Pancreas (tissue), 10 donors: ENCODE measurements at regions not wholly inside any gene's neighbourhood (a gene's known extent, or its start where the extent isn't known, plus 50 kb on each side); places are given as distances from the start of the nearest gene placed in this dataset.
A peak's percentile ranks its signal among the peaks of the same experiment; 100 is the strongest.

Source experiments
- ATAC-seq, 4 donors: fragments of 200-7000 bp; cut with Tn5 transposase; one replicate each; pipeline versions ENCODE4 v1.8.0 to v1.9.1; 2020; ENCODE audit warnings: mild to moderate bottlenecking in 4 of 4, moderate library complexity in 4 of 4
- DNase-seq, 6 donors: peaks; one replicate each; pipeline ENCODE4 v3.0.0-alpha.2; 2020
- FAIRE-seq: peaks from 2 replicates; lab custom pipeline; 2012; peaks lifted over from hg19 to GRCh38; lab: Jason Lieb, UNC
- H3K27ac ChIP-seq, 4 donors: fragments of 200-600 bp; sonication (generic); 1 replicate in 3 of 4; 2 replicates in 1 of 4; pipeline versions ENCODE4 v1.5.0 to v1.8.0; 2020
- H3K27me3 ChIP-seq, 4 donors: fragments of 200-600 bp; one replicate each; pipeline ENCODE4 v1.8.0; 2021
- H3K36me3 ChIP-seq, 3 donors: fragments of 200-600 bp; sonication (generic) in 1 of 3; one replicate each; pipeline versions ENCODE4 v1.5.0 to v1.8.0; 2020 to 2021
- H3K4me1 ChIP-seq, 3 donors: fragments of 200-600 bp; one replicate each; pipeline ENCODE4 v1.8.0; 2021
- H3K4me3 ChIP-seq, 4 donors: fragments of 200-600 bp; sonication (generic) in 2 of 4; one replicate each; pipeline versions ENCODE4 v1.5.0 to v1.8.0; 2020 to 2021
- H3K9me3 ChIP-seq, 4 donors: fragments of 200-600 bp; one replicate each; pipeline ENCODE4 v1.8.0; 2021
- WGBS, 2 donors: extraction: QIAGEN DNeasy Blood & Tissue Kit; methylation state at CpG; one replicate each; pipeline ENCODE4 v1.1.7; 2013; 5-methylcytosine and 5-hydroxymethylcytosine counted together
- intact Hi-C, 3 donors: fragments of 100-400 bp; cut with DNase I; formaldehyde crosslinking; loops; one replicate each; pipeline versions ENCODE4 v1.11.1 to v1.14.2; 2022
- TF ChIP-seq, protein P1 (sequence below), 4 donors: fragments of 200-600 bp; sonication (generic) in 3 of 4; IDR thresholded peaks; one replicate each; pipeline versions ENCODE4 v1.5.0 to v1.8.0; 2021; ENCODE audit warnings: antibody characterized with exemption in 4 of 4
- donor health status: healthy with polysubstance abuse.
- donor health status: DM: no; HTN: no; CAD: no; lungs with moderate emphysema.
- donor health status: DM: no; HTN: no; CAD: no.
- donor health status: control.
- donor health status: control.
- donor health status: Bipolar disorder and iron deficiency.
- donor health status: DM: yes; HTN: yes; CAD: no.
- donor health status: DM: no; HTN: no; CAD: no.
- donor health status: DM: no; HTN: no; CAD: no.
- donor health status: DM: yes; HTN: yes; CAD: no.

DNA sequence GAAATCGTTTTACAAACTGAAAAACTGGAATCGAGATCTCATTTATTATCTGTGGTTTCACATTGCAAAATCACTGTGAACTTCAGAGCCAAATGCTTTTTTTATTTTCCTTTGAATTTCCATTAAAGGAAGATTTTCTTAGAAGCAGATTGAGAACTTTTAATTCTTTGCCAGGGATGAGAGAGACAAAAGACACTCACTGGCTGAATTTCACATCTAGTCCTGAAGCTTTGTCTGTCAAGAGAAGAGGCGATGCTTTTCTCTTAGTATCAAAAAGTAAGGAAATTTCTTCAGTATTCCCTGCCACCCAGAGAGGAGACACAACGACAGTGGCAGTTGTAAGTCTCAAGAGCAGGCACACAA lies 141.8 kb downstream of the TMEM200A start:
- Histone ChIP-seq H3K9me3 (no peaks in the 10 kb centered on the region), H3K36me3 (no peaks in the 10 kb centered on the region), H3K27ac (no peak overlapping the region), H3K27me3 (no peaks in the 10 kb centered on the region), H3K4me3 (no peak overlapping the region), H3K4me1 (no peaks in the 10 kb centered on the region)
- 53 to 58% methylated on average over 4 of the region's 4 CpGs for WGBS, 2 donors
- intact Hi-C loops = no loop called here
- no peak for DNase-seq
- TF ChIP-seq, protein P1, sequence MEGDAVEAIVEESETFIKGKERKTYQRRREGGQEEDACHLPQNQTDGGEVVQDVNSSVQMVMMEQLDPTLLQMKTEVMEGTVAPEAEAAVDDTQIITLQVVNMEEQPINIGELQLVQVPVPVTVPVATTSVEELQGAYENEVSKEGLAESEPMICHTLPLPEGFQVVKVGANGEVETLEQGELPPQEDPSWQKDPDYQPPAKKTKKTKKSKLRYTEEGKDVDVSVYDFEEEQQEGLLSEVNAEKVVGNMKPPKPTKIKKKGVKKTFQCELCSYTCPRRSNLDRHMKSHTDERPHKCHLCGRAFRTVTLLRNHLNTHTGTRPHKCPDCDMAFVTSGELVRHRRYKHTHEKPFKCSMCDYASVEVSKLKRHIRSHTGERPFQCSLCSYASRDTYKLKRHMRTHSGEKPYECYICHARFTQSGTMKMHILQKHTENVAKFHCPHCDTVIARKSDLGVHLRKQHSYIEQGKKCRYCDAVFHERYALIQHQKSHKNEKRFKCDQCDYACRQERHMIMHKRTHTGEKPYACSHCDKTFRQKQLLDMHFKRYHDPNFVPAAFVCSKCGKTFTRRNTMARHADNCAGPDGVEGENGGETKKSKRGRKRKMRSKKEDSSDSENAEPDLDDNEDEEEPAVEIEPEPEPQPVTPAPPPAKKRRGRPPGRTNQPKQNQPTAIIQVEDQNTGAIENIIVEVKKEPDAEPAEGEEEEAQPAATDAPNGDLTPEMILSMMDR (IDR thresholded peaks at IDR 0.05) = no peak
- FAIRE-seq = no peak
- ATAC-seq = no peak

GRCh38 chr6:130513770-130514169 lies 148.0 kb downstream of the TMEM200A start:
- FAIRE-seq = no peak
- Histone ChIP-seq H3K4me3 (no peak overlapping the region), H3K4me1 (peaks cover 0 to 3% (median 0%) of the 10 kb centered on the region in 3 donors), H3K36me3 (no peaks in the 10 kb centered on the region), H3K27ac (no peak overlapping the region), H3K27me3 (no peaks in the 10 kb centered on the region), H3K9me3 (no peaks in the 10 kb centered on the region)
- 25 to 27% methylated on average over 3 of the region's 3 CpGs for WGBS, 2 donors
- TF ChIP-seq, protein P1 (IDR thresholded peaks at IDR 0.05) = no peak
- DNase-seq = peak in 1 of 6 donors; percentile 17
- intact Hi-C loops = no loop called here
- peak in 3 of 4 donors; percentile 62 to 84 (median 75) for ATAC-seq

DNA sequence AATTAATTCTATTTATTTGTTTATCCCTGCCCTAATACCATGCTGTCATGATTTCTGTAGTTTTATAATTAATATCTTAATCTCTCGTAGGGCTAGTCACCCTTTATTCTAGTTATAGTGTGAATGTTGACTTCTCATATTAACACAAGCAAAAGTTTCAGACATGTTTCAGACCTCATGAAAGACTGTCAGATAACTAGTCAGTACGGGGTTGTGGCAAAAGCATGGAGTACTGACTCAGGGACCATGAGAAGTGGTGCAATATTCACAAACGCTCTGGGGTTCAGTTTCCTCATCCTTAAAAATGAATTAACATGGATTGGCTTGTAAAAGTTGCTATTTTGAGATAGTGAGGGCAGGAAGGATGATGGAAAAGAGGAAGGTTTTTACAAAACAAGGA lies 148.9 kb downstream of the TMEM200A start:
- intact Hi-C loops = no loop called here
- Histone ChIP-seq H3K9me3 (no peaks in the 10 kb centered on the region), H3K4me3 (no peak overlapping the region), H3K36me3 (no peaks in the 10 kb centered on the region), H3K27me3 (no peaks in the 10 kb centered on the region), H3K27ac (no peak overlapping the region), H3K4me1 (peaks cover 0 to 3% (median 0%) of the 10 kb centered on the region in 3 donors)
- 57 to 74% methylated on average over 3 of the region's 3 CpGs for WGBS, 2 donors
- TF ChIP-seq, protein P1 (IDR thresholded peaks at IDR 0.05) = no peak
- DNase-seq (no peak), FAIRE-seq (no peak), ATAC-seq (no peak)

DNA sequence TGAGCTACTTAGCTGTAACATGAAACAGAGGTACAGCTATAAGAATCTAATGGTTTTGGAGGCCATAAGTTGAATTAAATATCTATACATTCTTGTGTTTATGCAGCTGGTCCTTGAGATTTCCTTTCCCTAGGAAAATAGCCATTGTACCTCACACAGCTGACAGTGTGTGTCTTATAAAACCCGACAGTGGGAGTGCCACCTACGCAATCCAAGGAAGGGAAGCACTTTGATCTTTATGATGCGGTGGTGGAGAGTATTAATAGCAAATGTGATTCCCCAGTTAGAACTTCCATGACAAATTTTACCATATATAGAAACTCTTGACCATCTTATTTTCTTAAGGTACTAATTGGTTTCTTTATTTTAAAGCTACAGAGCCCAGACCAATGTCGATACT lies 149.5 kb downstream of the TMEM200A start:
- FAIRE-seq (no peak), DNase-seq (no peak), ATAC-seq (no peak)
- H3K27ac ChIP-seq = no peak overlapping the region
- intact Hi-C loops = no loop called here
- 80 to 82% methylated on average over 4 of the region's 4 CpGs for WGBS, 2 donors
- no peaks in the 10 kb centered on the region for H3K27me3 ChIP-seq
- no peaks in the 10 kb centered on the region for H3K36me3 ChIP-seq
- H3K4me1 ChIP-seq = peaks cover 0 to 3% (median 0%) of the 10 kb centered on the region in 3 donors
- H3K4me3 ChIP-seq = no peak overlapping the region
- TF ChIP-seq, protein P1 (IDR thresholded peaks at IDR 0.05) = no peak
- no peaks in the 10 kb centered on the region for H3K9me3 ChIP-seq

DNA sequence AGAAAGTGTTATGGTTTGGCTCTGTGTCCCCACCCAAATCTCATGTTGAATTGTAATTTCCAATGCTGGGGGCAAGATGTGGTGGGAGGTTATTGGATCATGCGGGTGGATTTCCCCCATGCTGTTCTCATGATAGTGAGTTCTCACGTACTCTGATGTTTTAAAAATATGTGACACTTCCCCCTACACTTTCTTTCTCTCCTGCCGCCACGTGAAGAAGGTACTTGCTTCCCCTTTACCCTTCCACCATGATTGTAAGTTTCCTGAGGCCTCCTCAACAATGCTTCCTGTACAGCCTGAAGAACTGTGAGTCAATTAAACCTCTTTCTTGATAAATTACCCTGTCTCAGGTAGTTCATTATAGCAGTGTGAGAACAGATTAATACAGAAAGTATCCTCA lies 150.8 kb downstream of the TMEM200A start:
- H3K27ac ChIP-seq = no peak overlapping the region
- no peaks in the 10 kb centered on the region for H3K27me3 ChIP-seq
- peaks cover 0 to 3% (median 0%) of the 10 kb centered on the region in 3 donors for H3K4me1 ChIP-seq
- intact Hi-C loops = no loop called here
- H3K4me3 ChIP-seq = no peak overlapping the region
- WGBS, 2 donors = 73 to 87% methylated on average over 4 of the region's 4 CpGs
- no peak for ATAC-seq
- H3K9me3 ChIP-seq = no peaks in the 10 kb centered on the region
- TF ChIP-seq, protein P1 (IDR thresholded peaks at IDR 0.05) = no peak
- FAIRE-seq = no peak
- no peaks in the 10 kb centered on the region for H3K36me3 ChIP-seq
- no peak for DNase-seq
